ENCODE measurements at regions not wholly inside any gene's neighbourhood (a gene's known extent, or its start where the extent isn't known, plus 50 kb on each side); places are given as distances from the start of the nearest gene placed in this dataset.
"Not testable (repeated sequence)": the region's sequence is repeated elsewhere in the genome, so short reads cannot be mapped to it uniquely, and the experiment has no call there.

DNA sequence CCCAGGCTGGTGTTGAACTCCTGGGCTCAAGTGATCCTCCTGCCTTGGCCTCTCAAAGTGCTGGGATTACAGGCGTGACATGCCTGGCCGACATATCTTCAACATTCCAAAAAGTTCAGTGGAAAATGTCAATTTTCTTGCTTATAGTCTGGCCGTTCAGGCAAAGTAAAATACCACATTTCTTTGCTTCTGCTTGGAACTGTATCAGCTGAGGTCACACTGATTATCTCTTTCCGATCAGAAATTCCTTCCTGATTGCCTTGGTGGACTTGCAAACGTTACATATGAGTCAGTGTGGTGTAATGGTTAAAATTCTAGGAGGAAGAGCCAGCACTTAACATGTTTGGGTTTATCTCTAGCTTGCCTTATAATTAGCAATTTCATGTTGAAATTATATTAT, 170.6 kb upstream of the ERV3-1 start:
- H3K4me3 Mint-ChIP-seq; DNase-seq; CTCF ChIA-PET; H3K4me1 Mint-ChIP-seq; H3K27me3 Mint-ChIP-seq; H3K9me3 Mint-ChIP-seq; H3K27ac Mint-ChIP-seq; H3K36me3 Mint-ChIP-seq (ENCODE audit: low read depth); POLR2A ChIA-PET: not testable (repeated sequence)

DNA sequence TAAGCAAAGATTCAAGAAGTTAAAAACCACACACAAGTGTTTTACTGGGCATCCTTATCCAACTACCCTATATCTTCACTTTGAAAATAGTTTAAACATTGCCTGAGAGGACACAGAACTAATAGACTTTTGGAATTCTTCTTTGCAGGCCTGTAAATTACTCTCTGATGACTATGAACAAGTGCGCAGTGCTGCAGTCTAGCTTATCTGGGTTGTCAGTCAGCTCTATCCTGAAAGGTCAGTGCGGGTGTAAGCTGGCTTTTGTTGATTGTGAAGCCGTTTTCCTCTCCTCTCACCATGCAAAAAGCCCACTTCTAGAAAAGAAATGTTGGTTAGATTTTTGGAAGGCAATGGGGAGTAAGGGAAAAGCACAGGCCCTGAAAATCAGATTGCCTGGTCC, 143.6 kb upstream of the ERV3-1 start:
- H3K4me1 Mint-ChIP-seq; H3K4me3 Mint-ChIP-seq; H3K27ac Mint-ChIP-seq; CTCF ChIA-PET; H3K36me3 Mint-ChIP-seq (ENCODE audit: low read depth); DNase-seq; H3K9me3 Mint-ChIP-seq; POLR2A ChIA-PET; H3K27me3 Mint-ChIP-seq: not testable (repeated sequence)

DNA sequence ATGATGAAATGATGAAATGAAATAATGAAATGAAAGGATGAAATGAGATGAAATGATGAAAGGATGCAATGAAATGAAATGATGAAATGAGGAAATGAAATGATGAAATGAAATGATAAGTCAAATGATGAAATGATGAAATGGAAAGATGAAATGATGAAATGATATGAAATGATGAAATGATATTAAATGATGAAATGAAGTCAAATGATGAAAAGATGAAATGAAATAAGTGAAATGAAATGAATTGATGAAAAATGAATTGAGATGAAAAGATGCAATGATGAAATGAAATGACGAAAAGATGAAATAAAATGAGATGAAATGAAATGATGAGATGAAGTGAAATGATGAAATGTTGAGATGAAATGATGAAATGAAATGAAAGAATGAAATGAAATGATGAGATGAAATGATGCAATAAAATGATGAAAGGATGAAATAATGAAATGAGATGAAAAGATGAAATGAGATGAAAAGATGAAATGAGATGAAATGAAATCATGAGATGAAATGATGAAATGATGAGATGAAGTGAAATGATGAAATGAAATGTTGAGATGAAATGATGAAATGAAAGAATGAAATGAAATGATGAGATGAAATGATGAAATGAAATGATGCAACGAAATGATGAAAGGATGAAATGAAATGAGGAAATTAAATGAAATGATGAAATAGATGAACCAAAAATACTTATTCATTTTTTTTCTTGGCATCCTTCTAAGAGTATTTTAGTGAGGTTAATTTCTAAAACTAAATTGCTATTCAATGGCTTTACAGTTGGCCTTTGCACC, 139.8 kb upstream of the ERV3-1 start:
- CTCF ChIA-PET; H3K27ac Mint-ChIP-seq; H3K27me3 Mint-ChIP-seq; H3K9me3 Mint-ChIP-seq; DNase-seq; H3K36me3 Mint-ChIP-seq (ENCODE audit: low read depth); H3K4me1 Mint-ChIP-seq; POLR2A ChIA-PET; H3K4me3 Mint-ChIP-seq: not testable (repeated sequence)

DNA sequence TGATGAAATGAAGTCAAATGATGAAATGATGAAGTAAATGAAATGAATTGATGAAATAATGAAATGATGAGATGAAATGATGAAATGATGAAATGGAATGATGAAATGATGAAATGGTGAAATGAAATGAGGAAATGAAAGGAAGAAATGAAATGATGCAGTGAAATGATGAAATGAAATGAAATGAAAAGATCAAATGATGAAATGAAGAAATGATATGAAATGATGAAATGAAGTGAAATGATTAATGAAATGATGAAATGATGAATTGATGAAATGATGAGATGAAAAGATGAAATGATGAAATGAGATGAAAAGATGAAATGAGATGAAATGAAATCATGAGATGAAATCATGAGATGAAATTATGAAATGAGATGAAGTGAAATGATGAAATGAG, 139.2 kb upstream of the ERV3-1 start:
- CTCF ChIA-PET; H3K9me3 Mint-ChIP-seq; H3K4me1 Mint-ChIP-seq; DNase-seq; H3K36me3 Mint-ChIP-seq (ENCODE audit: low read depth); H3K4me3 Mint-ChIP-seq; H3K27ac Mint-ChIP-seq; H3K27me3 Mint-ChIP-seq; POLR2A ChIA-PET: not testable (repeated sequence)

DNA sequence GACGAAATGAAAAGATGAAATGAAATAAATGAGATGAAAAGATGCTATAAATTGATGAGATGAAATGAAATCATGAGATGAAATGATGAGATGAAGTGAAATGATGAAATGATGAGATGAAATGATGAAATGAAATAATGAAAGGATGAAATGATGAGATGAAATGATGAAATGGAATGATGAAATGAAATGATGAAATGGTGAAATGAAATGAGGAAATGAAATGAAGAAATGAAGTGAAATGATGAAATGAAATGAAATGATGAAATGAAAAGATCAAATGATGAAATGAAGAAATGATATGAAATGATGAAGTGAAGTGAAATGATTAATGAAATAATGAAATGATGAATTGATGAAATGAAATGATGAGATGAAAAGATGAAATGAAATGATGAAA, 138.5 kb upstream of the ERV3-1 start:
- H3K36me3 Mint-ChIP-seq (ENCODE audit: low read depth); CTCF ChIA-PET: not testable (repeated sequence)

DNA sequence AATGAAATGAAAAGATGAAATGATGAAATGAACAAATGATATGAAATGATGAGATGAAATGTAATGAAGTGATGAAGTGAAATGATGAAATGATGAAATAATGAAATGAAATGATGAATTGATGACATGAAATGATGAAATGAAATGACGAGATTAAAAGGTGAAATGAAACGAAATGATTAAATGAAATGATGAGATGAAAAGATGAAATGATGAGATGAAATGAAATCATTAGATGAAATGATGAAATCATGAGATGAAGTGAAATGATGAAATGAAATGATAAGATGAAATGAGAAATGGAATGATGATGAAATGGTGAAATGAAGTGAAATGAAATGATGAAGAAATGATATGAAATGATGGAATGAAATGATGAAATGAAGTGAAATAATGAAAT, 138.1 kb upstream of the ERV3-1 start:
- H3K9me3 Mint-ChIP-seq, H3K27ac Mint-ChIP-seq, H3K27me3 Mint-ChIP-seq: not testable (repeated sequence)

More for the DNA sequence above, 138.5 kb upstream of the ERV3-1 start:
- POLR2A ChIA-PET, H3K4me1 Mint-ChIP-seq, H3K27me3 Mint-ChIP-seq, H3K9me3 Mint-ChIP-seq, H3K27ac Mint-ChIP-seq, H3K4me3 Mint-ChIP-seq, DNase-seq: not testable (repeated sequence)

DNA sequence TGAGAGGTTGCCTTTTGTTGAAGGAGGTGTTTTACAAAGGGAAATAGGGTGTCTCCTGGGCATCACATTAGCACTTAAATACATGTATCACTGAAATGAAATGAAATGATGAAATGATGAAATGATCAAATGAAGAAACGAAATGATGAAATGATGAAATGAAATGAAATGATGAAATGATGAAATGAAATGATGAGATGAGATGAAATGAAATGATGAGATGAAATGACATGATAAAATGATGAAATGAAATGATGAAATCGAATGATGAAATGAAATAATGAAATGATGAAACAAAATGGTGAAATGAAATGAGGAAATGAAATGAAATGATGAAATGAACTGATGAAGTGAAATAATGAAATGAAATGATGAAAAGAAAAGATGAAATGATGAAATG, 137.6 kb upstream of the ERV3-1 start:
- H3K4me1 Mint-ChIP-seq; POLR2A ChIA-PET; H3K36me3 Mint-ChIP-seq (ENCODE audit: low read depth); H3K4me3 Mint-ChIP-seq; CTCF ChIA-PET; DNase-seq; H3K27me3 Mint-ChIP-seq; H3K27ac Mint-ChIP-seq; H3K9me3 Mint-ChIP-seq: not testable (repeated sequence)

More for the DNA sequence above, 138.1 kb upstream of the ERV3-1 start:
- CTCF ChIA-PET; H3K4me3 Mint-ChIP-seq; DNase-seq; H3K4me1 Mint-ChIP-seq; H3K36me3 Mint-ChIP-seq (ENCODE audit: low read depth); POLR2A ChIA-PET: not testable (repeated sequence)

DNA sequence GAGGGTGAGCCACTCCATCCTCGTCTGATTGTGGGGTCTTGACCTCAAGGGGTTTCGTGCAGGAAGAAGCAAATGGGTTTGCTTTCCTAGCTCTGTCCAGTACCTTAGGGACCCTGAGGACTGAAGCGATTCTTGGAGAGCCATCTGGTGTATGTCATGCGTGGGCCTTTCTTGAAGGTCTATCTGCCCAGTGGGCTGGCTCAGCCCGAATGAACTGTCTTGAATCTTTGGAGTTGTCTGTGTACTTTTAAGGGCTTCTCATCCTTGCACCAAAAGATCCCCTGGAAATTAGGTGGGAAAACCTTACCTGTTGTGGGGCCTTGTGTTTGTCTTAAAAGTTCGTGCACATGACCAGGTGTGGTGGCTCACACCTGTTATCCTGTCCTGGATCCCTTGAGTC, 135.4 kb upstream of the ERV3-1 start:
- H3K36me3 Mint-ChIP-seq (ENCODE audit: low read depth); CTCF ChIA-PET; POLR2A ChIA-PET; H3K9me3 Mint-ChIP-seq; H3K4me3 Mint-ChIP-seq; H3K27ac Mint-ChIP-seq; H3K4me1 Mint-ChIP-seq; H3K27me3 Mint-ChIP-seq; DNase-seq: not testable (repeated sequence)

DNA sequence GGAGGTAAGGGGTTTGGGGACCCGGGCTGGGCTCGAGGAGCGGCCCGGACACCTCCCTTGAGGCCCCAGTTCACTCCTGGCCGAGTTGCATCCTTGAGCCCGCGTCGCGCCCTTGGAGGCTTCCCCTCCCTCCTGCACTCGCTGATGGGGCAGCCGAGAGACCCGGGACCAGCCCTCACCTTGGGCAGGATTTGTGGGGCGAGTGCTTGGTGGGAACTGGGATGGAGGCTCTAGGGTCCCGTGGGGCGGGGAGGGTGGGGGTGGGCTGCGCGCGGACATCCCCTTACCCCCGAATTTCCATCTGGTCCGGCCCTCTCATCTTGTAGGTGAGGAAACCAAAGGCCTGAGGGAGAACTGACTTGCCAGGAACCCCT, 134.9 kb upstream of the ERV3-1 start:
- H3K27ac Mint-ChIP-seq; DNase-seq; H3K36me3 Mint-ChIP-seq (ENCODE audit: low read depth); H3K4me3 Mint-ChIP-seq; H3K27me3 Mint-ChIP-seq; POLR2A ChIA-PET; H3K4me1 Mint-ChIP-seq; H3K9me3 Mint-ChIP-seq; CTCF ChIA-PET: not testable (repeated sequence)

DNA sequence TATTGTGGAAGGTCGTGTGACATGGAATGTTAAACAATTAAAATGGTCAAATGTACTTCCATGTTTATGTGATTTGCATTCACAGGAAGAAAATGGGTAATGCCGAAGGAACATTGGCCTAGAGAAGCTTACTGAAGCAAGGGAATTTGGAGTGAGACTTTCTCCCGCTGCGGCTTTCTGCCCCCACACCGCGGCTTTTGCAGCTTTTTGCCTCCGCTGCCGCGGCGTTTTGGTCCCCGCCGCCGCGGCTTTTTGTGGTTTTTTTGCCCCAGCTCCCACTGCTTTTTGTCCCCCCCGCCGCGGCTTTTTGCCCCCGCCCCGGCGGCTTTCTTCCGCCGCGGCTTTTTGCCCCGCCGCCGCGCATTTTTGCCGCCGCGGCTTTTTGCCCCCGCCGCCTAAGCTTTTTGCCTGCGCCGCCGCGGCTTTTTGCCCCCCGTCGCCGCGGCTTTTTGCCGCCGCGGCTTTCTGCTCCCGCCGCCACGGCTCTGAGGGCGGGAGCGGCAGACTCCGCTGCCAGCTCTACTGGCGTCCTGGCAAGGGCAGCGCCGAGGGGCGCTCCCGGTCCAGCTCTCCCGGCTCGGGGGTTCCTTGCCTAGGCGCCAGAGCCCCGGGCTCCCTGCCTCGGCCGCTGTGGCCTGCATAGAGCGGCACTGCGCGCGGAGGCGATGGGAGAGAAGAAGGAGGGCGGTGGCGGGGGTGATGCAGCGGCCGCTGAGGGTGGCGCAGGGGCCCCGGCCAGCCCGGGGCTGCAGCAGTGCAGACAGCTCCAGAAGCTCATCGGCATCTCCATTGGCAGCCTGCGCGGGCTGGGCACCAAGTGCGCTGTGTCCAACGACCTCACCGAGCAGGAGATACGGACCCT, 134.3 kb upstream of the ERV3-1 start:
- H3K4me3 Mint-ChIP-seq; POLR2A ChIA-PET; DNase-seq; CTCF ChIA-PET; H3K36me3 Mint-ChIP-seq (ENCODE audit: low read depth); H3K9me3 Mint-ChIP-seq; H3K27ac Mint-ChIP-seq; H3K27me3 Mint-ChIP-seq; H3K4me1 Mint-ChIP-seq: not testable (repeated sequence)

DNA sequence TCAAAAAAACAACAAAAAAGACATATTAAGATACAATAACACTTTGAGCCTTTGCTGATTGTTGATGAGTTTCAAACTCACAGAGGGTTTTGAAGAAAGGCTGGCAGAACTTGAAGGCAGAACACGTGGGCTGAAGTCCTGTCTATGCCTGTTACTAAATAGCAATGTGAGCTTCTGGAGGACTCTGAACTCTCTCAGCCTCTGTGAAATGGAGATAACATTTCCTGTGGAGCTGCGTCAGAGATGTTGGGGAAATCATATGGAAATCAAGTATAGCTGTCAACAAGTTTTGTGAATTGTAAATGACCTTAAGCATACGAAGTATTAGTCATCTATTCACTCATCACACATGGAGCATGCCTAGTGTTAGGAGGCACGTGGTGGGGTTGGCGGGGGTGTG, 130.4 kb upstream of the ERV3-1 start:
- H3K4me1 Mint-ChIP-seq; DNase-seq; H3K4me3 Mint-ChIP-seq; H3K9me3 Mint-ChIP-seq; H3K36me3 Mint-ChIP-seq (ENCODE audit: low read depth); H3K27me3 Mint-ChIP-seq; H3K27ac Mint-ChIP-seq; CTCF ChIA-PET; POLR2A ChIA-PET: not testable (repeated sequence)

DNA sequence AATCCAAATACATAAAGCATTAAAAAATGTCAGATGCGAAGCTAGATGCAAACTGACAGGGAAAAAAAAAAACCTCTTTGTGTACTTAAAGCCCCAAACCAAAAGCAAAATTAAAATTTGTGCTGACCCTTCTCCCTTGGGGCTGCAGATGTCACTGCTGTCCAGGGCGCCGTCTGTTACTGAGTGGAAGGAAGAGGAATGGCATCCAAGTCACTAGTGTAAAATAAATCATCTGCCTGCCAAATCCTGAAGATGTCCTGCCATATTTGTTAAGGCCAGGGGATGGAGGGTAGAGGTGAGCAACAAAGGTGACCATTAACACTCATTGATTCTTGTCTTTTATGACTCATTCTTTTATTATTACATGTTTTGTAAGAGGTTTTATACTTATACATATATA, 126.6 kb upstream of the ERV3-1 start:
- H3K27ac Mint-ChIP-seq; H3K4me3 Mint-ChIP-seq; H3K27me3 Mint-ChIP-seq; H3K9me3 Mint-ChIP-seq; H3K36me3 Mint-ChIP-seq (ENCODE audit: low read depth); CTCF ChIA-PET; H3K4me1 Mint-ChIP-seq; DNase-seq; POLR2A ChIA-PET: not testable (repeated sequence)

DNA sequence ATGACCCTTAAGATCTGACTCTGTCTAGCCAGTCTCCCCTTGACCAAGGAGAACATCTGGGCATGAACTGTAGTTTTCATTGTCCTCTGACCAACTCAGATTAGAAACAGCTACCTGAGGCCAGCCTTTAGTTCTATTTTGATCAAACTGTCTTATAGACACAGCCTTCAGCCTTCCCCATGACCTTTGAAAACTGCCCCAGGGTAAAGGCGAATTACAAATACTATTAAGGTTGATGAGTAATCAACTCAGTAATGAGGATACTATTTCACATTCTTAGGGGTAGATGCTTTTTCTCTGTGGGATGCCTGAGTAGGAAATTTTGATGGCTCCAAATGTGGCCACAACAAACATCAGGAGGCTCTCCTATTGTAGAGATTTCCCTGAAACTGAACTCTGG, 125.8 kb upstream of the ERV3-1 start:
- DNase-seq; H3K9me3 Mint-ChIP-seq; POLR2A ChIA-PET; H3K27me3 Mint-ChIP-seq; H3K36me3 Mint-ChIP-seq (ENCODE audit: low read depth); H3K27ac Mint-ChIP-seq; CTCF ChIA-PET; H3K4me1 Mint-ChIP-seq; H3K4me3 Mint-ChIP-seq: not testable (repeated sequence)

DNA sequence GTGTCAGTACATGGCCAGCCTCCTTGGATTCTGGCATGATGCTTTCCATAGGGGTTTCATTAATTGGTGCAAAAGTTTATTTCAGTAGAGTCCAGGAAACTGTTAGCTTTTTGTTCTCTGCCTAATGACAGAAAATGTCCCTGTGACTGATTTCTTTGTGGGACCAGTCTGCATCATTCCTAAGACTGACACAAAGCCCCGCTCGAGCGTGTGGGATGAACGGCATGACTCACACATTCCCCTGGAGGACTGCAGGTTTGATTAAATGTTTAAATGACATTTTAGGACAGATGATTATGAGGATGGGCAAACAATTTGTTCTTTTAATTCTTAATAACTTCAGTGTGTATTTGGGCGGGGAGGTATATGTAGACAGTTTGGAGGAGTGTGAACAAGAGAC, 120.9 kb upstream of the ERV3-1 start:
- H3K36me3 Mint-ChIP-seq (ENCODE audit: low read depth); DNase-seq; H3K27me3 Mint-ChIP-seq; H3K27ac Mint-ChIP-seq; H3K4me1 Mint-ChIP-seq; CTCF ChIA-PET; POLR2A ChIA-PET; H3K9me3 Mint-ChIP-seq; H3K4me3 Mint-ChIP-seq: not testable (repeated sequence)
